NCI-H526 (cell line): ENCODE measurements at regions not wholly inside any gene's neighbourhood (a gene's known extent, or its start where the extent isn't known, plus 50 kb on each side); places are given as distances from the start of the nearest gene placed in this dataset.

ENCODE experiments used
- DNase-seq, 2 experiments: peaks; one replicate each; lab custom pipeline; 2025; lab: John Stamatoyannopoulos, UW

DNA sequence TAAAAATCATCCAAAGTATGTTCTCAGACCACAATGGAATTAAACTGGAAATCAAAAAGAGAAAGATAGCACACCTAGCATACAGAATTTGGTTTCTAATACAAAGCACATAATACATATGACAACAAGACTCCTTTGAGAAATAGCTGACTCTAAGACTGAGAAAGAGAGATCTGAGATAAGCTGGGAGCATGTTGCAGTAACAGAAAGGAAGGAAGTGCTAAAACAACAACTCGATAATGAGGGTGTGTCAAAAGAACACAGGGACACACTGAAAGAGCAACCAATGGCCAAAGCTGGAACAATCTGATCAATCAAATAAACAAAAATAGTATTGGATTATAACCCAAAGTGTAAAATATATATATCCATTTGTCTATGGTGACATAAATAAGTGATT, 586.6 kb downstream of the C4orf33 start:
- no peak for DNase-seq

DNA sequence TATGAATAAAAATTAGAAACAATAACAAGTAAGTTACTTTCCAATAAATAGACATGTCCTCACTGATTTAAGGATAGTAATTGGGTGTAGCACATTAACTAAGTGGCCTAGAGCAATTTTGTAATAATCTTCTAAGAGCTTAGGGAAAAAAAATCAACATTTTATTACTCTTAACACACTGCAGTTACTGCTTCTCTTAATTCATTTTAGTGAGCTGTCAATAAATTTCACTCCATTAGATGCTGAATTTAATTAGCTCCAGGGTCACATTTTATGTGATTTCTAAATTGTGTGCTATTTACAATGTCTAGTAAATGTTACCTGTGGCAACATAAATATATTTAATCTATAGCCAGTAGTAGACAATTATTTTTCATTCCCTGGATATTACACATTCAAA, 612.0 kb downstream of the C4orf33 start:
- DNase-seq: no peak

DNA sequence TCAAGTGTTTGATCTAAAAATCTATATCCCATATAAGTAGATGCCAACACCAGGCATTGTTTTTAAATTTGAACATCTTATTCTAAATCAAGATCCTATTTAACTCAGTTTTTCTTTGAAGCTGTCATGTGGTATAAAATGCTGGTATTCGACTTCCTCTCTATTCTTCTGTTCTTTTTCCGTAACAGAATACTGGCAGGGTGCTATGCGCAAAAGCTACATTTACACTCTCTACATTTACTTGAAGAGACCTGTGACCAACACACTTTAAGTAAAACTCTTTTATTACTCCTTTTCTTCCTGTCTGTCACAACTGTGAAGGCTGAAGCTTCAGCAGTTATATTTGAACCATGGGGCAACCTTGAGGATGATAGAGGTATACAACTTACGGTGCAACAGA, 612.8 kb downstream of the C4orf33 start:
- DNase-seq: no peak

DNA sequence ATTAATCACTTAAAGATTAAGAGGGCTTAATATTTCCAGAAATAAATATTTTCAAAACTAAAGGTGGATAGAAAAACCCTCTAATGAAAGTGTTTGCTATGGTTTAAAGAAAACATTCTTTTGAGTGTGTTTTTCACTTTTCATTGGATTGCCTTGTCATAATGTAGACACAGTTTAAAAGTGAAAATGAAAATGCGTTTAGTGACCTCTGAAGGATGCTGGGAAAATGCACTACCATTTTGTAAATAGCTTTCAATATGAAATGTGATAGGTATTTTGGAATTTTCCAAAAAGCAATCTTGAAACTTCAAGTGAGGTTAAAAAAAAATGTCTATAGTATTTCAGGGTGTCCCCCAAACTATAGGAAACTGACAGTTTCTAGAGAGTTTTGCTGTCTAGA, 642.2 kb downstream of the C4orf33 start:
- no peak for DNase-seq

DNA sequence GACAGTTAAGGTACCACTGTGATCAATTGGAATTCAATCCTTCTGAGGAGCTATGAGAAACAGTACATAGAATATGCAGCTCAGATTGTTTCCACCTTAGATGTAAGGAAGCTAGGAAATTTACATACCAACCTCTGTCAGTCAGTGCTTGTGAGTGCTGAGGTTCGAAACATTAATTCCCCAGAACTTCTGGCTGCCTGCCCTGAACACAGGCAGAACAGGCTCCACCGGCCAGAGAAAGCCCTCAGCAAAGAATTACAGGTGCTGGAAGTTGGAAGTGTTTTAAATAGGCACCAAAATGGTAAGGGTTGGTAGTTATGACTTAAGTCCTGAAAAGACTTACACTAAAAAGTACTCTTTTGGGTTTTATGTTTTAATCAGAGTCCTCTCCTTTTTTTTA, 651.8 kb downstream of the C4orf33 start:
- DNase-seq: no peak

DNA sequence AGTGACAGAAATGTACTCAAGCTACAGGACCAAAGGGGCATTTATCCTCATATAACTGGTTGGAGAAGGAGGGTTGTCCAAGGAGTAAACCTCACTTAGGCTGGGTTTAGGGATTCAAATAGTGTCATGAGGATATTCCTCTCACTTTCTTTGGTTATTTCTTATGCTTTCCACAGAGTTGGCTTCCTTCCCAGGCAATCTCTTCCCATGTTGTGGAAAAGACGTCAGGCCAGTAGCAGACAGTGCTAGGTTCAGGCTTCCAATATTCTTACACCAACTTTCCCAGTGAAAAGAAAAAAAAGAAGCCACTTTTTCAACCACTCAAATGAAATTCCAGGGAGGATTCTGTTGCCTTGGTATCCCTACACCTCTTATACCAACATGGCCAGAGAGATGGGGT, 653.0 kb downstream of the C4orf33 start:
- no peak for DNase-seq

DNA sequence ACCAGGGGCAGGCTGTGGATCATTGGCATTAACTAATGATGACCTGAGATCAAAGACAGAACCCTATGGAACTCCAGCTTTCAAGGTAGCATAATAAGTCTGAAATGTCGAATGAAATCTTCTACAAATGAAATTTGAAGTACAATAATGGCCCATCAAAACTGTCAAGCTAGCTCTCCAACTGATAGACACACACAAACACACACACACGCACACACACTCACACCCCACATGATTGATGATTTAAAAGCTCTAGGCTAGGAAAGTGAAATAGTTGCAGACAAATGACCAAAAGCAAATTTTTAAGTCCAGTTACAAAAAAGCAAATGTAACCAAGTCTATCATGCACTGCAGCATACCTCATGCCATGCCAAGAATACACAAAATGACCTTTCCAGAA, 655.7 kb downstream of the C4orf33 start:
- no peak for DNase-seq

DNA sequence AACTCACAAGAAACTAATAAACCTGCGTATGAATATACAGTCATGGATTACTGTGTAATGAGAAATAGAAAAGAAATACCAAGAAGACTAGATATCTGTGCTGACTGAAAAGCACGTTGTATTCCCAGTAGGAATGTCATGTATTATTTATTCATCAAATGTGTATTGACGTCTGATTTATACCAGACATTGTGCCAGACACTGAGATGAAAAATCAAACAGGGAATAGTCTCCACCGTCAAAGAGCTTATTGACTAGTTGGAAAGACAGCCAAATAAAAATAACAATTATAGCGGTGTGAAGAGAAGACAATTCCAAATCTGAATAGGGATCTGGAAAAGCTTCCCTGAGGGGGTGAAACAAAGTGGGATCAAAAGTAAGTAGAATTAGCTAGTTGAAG, 687.6 kb downstream of the C4orf33 start:
- DNase-seq: no peak

DNA sequence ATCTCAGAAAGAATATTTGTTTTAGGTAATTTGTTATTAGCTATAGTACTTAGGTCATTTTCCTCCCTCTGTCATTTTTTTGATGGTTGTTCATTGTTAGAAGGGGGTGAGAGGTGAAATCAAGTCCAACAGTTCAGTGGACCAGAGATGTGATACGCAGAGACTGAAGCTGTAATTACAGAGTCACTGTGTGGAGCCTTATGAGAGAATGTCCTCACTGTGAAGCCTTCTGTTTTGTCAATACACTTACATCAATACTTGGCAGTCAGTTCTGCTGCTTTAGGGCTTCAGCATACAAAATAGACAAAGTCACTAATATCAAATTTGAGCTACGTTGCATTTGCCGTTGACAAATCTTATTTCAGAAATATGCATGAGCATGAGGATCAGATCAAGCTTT, 692.5 kb downstream of the C4orf33 start:
- no peak for DNase-seq

DNA sequence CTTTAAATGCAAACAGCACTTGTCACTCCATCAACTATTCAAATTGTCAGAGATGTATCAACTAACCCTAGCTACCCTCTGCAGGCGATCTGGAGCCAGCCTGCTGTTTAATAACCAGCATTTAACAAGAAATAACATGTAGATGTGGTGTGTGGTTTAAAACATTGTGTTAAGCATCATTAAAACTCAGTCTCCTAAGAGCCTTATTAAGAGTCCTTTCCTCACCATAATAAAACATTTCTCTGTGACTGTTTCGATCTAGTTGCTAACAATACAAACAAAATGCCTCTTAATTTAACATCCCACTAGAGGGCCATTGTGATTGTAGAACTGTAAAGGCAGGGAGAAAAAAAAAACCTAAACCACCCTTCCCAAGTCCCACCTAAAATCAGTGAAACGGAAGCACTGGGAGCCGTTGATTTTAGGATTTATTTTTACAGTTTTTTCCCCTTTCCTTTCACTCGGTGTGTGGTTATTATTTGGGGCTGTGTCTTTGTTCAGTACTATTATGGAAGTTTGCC, 708.6 kb downstream of the C4orf33 start:
- DNase-seq: peak; percentile 30 to 44

DNA sequence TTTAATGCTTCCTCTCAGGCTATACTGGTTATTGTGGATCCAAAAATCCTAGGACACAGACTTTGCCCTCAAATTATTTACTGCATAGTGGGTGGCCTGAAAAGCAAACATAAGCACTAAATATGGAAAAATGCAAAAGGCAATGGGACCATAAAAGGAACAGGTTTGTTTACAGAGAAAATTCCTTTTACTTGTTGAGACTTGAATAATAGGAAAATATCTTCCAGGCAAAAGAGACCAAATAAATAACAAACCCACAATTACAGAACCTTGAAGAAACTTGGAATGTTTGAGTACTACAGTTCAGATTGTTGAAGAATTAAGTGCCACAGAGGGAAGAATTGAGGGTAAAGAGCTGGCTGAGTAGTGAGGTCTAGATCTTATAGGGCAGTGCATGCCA, 711.0 kb downstream of the C4orf33 start:
- peak; percentile 21 to 26 for DNase-seq

DNA sequence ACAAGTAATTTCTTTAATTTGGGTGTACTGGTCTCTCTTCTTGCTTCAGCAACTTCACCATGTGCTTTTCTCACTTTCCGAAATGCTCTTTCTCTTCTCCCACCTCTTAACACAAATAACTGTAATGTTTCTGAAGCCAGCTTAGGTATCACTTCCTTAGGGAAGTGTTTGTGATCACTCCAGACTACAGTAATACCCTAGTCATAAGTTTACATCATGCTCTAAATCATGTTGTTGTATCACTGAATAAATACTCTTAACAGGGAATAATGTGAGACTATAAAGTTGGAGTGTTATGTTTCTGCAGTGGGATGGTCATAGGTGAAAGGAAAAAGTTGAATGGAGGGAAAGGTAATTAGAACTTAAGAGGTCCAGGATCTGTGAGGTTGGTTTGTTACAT, 712.3 kb downstream of the C4orf33 start:
- DNase-seq: no peak

DNA sequence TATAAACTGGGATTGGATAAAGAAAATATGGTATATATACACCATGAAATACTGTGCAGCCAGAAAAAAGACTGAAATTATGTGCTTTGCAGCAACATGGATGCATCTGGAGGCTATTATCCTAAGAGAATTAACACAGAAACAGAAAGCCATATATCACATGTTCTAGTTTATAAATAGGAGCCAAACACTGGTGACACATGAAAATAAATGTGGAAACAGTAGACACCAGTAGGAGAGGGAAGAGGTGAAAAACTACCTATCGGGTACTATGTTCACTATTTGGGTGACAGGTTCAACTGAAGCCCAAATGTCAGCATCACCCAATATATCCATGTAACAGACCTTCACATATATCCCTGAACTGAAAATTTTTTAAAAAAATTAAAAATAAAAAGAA, 725.1 kb downstream of the C4orf33 start:
- DNase-seq: no peak

DNA sequence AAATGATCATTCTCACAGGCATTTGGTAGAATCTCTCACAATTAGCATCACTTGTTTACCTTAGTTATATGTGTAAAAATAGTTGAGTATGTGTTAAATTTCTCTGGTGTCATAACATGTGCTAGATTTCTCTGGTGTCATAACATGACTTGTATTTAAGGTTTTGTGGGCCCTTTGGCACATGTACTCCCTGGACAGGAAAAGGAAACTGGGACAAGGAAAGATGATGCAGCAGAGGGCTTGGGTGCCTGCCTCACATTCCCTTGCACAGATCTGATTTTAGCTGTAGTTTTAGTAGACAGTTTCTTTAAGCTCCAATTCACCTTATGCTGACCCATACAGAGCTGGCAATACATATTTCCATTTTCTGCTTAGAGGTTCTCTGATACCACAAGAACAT, 726.0 kb downstream of the C4orf33 start:
- DNase-seq: no peak

DNA sequence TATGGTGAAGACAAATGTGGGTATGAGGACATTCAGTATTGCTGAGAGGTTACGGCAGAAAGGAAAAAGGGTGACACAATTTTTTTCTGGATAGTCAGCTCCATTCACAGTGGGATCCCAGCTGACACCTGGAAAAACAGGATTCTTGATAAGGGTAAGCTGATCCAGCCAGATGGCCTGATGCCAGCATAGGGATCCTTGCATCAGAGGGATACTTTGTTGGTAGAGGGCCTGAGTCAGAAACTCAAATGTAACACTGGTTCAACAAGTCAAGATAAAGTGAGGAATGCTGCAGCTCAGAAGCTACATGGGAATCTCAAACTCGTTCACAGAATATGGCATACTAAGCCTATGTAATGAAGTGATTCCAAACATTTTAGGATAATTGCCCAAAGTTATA, 726.7 kb downstream of the C4orf33 start:
- no peak for DNase-seq

DNA sequence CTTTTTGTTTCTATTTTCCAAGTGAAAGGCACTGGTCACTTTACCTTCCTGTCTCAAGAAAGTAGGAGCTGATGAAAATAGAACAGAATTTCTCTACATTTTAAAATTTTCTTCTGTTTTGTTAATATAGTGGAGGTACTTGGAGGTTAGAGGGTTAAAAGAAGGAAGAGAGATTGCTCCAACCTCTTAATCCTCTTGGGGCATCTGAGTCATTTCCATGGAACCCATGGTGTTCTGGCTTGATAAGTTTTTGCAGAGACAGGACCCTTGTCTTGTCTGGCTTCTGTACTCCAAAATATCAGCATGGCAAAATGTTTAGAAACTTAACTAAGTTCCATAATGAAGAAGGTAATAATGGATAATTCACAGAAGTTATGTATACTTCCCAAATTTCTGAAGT, 727.2 kb downstream of the C4orf33 start:
- DNase-seq: no peak

DNA sequence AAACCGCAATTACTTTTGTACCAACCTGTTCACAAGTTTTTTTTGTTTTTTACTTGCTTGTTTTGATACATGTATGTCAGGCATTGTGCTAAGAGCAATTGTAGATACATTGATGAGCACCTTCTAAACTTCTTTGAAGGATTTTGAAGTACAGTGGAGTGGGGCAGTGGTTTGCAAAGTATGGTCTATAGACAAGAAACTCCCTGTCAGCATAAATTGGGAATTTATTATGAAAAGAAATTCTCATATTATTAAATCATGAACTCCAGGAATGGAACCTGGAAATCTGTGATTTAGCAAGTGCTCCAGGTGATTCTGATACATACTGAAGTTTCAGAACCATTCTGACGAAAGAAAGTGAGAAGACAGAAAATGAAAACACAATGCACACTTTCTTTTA, 733.4 kb downstream of the C4orf33 start:
- no peak for DNase-seq

DNA sequence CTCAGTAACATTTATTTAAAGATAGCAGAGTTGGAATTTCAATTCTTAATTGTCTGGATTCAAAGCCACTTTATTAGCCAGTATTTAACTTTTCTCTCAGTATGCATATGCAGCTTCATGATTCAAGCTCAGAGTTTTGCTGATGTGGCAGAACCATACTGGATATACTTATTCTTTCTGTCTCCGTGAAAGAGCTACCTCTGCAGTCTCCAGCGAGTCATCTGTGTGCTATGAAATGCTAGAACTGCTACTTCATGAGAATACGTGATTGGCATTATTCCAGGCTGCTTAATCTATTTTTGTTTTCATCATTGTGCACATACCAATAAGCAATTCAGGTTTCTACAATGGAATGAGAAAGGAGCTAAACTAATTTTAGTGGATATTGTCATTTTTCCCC, 743.7 kb downstream of the C4orf33 start:
- DNase-seq: no peak

DNA sequence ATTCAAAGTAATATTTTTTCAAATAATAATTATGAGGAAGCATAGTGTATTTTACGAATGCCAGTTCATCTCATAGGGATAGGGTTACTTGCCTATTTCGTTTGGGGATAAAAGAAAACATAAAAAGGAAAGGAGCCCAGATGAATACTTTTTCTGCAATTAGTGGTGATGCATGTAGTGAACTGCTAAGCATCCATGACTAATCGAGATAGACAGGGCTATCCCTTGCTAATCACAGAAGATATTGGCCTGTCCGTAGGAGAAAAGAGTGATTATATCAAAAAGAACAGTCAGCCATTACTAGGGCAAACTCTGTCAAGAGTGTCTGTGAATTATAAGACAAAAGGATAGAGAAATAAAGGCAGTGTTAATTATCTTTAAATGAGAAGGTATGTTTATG, 746.1 kb downstream of the C4orf33 start:
- no peak for DNase-seq

DNA sequence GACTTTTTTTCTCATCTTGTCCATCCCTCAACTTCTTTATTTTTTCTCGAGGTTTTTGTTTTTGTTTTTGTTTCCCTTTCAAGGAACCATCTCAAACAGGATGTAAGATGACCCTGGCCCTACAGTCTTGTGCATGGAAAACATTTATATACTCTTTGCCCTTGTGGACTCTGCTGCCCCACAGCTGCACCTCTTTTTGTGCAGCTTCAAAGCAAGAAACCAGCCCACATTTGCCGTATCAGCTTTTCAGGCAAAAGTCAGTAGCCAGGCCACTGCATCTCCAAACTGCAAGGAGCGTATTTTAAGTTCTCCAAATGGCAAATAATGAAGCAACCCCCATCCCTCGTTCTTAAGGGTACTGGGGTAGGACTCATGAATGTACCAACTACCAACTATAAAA, 756.5 kb downstream of the C4orf33 start:
- no peak for DNase-seq

DNA sequence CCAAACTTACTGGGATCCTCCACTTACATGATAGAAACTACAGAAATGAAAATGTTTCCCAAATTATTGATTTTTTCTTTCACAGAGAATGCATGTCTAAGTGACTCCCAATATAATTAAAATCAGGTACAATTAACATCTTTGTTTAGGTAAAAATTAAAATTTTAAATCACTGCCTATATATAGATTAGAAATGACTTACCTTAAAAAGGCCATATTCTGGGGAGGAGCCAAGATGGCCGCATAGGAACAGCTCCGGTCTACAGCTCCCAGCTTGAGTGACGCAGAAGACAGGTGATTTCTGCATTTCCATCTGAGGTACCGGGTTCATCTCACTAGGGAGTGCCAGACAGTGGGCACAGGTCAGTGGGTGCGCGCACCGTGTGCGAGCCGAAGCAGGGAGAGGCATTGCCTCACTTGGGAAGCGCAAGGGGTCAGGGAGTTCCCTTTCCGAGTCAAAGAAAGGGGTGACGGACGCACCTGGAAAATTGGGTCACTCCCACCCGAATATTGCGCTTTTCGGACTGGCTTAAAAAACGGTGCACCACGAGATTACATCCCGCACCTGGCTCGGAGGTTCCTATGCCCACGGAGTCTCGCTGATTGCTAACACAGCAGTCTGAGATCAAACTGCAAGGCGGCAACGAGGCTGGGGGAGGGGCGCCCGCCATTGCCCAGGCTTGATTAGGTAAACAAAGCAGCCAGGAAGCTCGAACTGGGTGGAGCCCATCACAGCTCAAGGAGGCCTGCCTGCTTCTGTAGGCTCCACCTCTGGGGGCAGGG, 757.9 kb downstream of the C4orf33 start:
- peak; percentile 26 to 42 for DNase-seq

DNA sequence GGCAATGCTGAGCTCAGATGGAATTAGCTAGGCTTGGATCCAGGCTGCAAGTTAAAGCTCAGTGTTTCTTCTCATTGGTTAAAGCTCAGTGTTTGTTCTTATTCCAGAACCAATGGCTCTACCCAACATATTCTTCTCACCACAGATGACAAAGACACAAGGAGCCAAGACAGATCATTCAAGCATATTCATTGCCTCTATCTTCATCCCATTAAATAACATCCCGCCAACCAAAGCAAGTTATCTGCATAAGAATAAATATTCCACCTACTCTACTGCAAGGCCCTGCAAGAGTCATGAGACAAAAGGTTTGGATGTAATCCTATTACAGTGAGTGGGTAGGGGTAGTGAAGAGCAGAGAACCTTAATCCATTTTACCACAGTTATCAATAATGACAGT, 766.5 kb downstream of the C4orf33 start:
- no peak for DNase-seq

DNA sequence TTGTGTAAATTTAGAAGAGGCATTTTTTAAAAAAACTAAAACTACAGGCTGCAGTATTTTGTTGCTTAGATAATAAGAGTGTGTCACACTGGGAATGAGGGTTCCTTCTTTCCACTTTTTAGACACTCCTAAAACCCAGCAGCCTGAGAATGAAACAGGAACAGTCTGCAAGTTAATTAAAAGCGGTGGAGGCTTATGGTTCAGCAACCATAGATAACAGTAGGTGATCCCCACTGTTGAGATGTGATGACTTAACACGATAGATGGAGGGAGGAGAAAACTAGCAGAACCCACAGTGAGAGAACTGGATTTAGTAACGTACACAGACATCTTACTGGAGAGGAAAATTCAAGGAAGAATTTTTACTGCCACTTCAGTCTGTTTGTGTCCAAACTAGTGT, 767.3 kb downstream of the C4orf33 start:
- DNase-seq: no peak

DNA sequence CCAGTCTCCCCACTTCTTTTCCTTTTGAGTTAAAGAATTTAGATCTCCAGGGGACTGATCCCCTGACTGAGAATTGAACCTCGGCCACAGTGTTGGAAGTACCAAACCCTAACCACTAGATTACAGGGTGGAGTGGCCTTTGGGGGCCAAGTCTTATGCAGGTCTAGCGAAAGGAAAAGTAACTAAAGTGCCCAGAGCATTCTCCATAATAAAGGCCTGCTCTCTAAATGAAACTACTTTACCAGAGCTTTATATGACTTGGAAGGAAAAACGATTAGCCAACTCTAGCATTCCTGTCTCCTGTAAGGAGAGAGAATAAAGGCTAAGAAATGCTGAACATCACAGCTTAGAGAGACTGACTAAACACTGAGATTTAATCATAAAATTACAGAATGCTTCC, 788.0 kb downstream of the C4orf33 start:
- no peak for DNase-seq
